ENCODE measurements at regions not wholly inside any gene's neighbourhood (a gene's known extent, or its start where the extent isn't known, plus 50 kb on each side); places are given as distances from the start of the nearest gene placed in this dataset.

DNA sequence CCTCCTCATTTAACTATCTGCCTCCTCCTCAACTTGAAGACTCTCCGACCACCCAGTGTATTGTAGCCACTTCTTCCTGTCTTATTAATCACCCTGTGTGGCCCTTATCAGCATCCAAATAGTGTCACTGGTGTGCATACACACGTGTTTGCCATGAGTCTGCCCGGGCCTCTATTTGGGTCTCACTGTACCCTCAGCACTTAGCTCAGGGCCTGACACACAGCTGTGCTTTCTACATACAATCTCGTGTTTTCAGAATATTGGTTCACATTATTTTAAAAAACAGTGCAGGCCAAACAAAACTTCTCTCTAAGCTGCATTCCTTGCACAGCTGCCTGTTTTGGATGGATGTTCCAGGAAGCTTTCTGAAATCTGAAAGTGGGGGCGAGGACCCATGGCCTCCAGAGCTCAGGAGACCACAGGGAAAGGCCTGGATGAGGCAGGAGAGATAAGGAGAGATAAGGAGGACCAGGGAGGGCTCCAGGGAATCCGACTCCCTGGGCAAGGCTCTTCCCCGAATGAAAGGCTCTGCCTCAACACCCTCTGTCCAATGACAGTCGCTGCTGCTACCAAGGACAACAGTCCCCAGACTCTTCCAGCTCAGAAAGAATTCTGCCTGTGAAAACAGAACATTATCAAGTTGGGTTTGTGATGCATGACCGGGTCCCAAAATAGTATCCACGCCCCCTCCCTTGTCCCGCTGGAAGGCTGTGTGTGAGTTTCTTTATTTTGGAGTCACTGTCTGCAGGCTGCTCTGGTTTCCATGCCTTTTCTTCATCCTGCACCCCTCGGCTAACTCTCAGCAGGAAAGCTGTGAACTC, 255.6 kb downstream of the NSG2 start:
- TF ChIP-seq CTCF (IDR thresholded peaks at IDR 0.05 in 8 of 11, conservative IDR thresholded peaks at IDR 0.05 in 3 of 11): no peak
- no peak for TF ChIP-seq POLR2AphosphoS5 (IDR thresholded peaks at IDR 0.05)
